ENCODE measurements at regions not wholly inside any gene's neighbourhood (a gene's known extent, or its start where the extent isn't known, plus 50 kb on each side); places are given as distances from the start of the nearest gene placed in this dataset.
A peak's percentile ranks its signal among the peaks of the same experiment; 100 is the strongest.

DNA sequence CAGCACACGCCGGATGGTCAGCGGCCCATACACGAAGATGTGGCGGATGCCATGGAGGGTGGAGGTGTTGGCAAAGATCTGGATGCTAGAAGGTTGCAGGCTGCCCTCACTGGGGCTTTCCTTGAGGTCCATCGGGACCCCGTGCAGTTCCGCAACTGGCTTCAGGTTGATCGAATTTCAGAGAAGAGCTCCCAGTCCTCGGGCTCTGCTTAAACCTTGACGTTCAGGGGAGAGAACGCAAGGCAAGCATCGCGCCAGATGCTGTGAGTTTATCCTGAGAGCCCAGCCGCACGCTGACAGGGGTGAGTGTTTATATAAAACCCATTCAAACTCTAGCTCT is 98.7 kb upstream of the CCL2 start:
- DNase-seq = no peak

GRCh38 chr17:34156741-34157589 is 98.1 kb upstream of the CCL2 start:
- DNase-seq = no peak

DNA sequence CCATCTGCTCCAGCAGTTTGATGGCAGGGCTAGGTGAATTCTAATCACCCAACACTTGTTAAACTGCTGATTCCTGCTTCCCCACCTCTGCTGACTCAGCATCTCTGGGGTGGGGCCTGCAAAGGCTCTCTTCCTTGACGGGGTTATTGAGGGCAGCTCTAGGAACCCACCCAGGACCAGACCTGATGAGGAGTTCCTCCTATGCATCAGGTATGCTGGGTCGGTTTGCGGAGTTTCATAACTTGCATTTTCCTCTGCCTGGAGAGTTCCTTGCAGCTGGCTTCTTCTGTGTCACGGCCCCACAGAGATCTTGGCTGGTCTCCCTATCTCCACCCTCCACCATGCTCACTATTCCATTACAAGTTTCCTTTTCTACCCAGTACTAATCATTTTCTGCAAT is 93.4 kb upstream of the CCL2 start:
- DNase-seq = no peak

DNA sequence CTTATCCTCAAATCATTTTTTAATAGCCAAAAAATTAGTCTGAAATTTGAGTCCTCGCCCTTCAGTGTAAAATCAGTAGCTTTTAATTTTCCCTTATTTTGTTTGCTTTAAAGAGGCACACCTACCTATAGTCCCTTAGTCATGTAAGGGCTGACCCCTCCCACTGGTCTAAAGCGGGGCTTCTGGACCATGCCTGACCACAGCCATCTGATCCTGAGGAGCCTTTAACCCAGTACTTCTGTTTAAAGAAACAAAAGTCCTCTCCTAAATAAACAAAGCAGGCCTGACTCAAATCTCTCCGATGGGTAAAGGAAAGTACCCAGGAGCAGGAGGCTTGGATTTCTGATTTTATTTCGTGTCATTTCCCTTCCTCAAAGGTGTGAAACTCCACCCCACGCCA is 92.0 kb upstream of the CCL2 start:
- DNase-seq = no peak

- DNase-seq = peak; percentile 36 to 51
Observed at GRCh38 chr17:34163646-34164045, 91.4 kb upstream of the CCL2 start.

DNA sequence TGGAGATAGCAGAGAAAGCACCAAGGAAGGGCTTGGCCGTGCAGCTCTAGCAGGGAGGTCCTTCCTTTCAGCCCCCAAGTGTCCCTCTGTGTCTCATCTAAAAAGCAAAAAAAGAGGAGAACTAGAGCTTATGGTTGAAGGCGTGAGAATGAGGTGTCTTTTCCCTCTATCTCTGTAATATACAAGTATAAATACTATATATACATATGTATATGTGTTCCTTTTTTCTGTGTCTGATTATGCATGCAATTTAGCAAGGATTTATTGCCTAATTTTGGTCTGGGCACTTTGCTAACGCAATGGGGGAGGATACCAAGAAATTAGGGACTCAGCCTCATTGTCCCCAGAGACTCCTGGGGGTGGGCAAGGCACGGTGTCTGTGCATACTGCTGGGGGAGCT is 90.2 kb upstream of the CCL2 start:
- peak in 1 of 2 donors; percentile 15 for DNase-seq

GRCh38 chr17:34166352-34166751 is 88.7 kb upstream of the CCL2 start:
- no peak for DNase-seq

DNA sequence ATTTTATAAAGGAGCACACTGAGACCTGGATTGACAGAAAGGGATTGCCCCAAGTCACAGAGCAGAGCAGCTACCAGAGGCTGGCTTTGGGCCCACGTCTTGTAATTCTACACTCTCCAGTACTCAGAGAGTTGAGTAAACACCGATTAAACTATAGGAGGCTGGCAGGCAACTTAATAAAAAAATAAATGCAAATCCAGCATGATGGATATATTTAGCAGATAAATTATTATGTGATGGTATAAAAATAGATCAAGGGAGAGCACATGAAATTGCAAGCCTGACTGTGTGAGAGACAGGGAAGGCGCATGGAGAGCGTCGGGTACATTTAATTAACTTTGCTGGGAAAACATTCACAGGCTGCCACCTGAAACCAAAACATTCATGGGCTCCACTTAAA is 87.7 kb upstream of the CCL2 start:
- DNase-seq = no peak

DNA sequence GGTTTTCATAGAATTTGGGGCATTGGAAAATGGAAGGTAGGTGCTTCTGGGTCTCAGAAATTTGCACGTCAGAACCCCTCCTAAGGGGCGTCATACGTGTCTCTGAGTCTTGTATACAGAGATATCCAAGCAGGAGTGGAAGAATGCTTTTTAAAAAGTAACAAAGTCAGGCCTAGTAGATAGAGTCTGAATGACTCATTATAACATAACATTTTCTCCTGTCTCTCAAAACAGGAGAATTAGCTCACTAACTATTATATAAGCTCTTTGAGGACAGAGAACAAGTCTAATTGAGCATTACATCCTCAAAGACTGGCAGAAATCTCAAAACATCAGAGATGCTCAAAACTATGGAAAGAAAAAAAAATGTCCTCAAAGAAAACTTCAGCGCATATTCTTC is 86.1 kb upstream of the CCL2 start:
- DNase-seq = no peak

GRCh38 chr17:34169496-34169895 is 85.6 kb upstream of the CCL2 start:
- DNase-seq = no peak

- DNase-seq = peak; percentile 77 to 84
Observed at GRCh38 chr17:34171245-34171818, 83.8 kb upstream of the CCL2 start.

- peak; percentile 61 to 68 for DNase-seq
Observed at GRCh38 chr17:34172390-34172918, 82.6 kb upstream of the CCL2 start.

GRCh38 chr17:34173241-34173640 is 81.8 kb upstream of the CCL2 start:
- peak; percentile 38 to 71 for DNase-seq

DNA sequence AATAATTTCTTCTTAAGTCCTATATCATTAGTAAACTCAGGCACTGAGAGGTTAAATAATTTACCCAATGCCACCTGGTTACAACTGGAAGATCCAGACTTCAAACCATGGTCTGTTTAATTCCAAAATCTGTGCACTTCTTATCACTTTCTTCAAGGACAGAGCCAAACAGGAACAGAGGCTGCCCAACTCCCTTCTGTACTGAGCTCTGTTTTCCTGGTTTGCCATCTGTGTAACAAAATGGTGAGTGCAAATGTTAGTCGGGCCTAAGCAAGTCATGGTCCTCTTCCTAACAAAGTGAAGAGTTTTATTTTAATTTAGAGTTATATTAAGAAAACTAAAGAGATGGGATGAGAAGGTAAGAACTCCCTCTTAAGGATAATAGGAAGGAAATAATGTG is 80.6 kb upstream of the CCL2 start:
- DNase-seq = no peak

GRCh38 chr17:34176440-34176839 is 78.6 kb upstream of the CCL2 start:
- DNase-seq = no peak

DNA sequence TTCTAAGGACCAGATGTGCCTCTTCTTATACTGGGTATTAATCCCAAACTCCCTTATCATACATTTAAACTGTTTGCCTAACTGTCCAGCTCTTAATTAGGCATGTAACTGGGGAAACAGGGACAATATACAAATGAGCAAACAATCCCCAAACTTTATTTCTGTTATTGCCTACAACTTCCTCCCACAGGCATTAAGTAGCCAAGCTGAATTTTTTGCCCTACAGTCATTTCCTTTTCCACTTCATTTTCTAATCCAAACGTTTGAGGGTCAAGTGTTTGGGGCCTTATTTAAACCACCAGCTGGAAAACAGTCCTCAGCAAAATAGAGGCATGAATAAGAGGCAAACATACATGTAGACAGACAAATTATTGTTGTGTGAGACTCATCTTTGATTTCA is 77.4 kb upstream of the CCL2 start:
- peak in 1 of 2 donors; percentile 14 for DNase-seq

DNA sequence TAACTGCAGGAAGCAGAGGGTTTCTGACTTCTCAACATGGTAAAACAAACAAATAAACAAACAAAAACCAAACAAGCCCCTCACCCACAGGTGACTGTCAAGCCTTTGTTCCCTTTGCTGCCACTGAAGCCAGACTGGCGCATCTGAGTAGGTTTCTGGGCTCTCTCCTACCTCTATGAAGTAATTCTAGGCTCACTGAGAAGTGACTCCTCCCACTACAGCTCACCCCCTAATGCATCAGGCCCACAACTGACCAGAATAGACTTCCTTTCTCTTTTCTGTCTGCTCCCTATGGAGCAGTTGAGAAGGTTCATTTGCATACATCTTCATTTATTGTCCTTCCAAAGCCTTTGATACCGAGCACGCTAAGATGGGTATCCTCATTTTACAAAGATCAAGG is 77.0 kb upstream of the CCL2 start:
- DNase-seq = peak in 1 of 2 donors; percentile 13

DNA sequence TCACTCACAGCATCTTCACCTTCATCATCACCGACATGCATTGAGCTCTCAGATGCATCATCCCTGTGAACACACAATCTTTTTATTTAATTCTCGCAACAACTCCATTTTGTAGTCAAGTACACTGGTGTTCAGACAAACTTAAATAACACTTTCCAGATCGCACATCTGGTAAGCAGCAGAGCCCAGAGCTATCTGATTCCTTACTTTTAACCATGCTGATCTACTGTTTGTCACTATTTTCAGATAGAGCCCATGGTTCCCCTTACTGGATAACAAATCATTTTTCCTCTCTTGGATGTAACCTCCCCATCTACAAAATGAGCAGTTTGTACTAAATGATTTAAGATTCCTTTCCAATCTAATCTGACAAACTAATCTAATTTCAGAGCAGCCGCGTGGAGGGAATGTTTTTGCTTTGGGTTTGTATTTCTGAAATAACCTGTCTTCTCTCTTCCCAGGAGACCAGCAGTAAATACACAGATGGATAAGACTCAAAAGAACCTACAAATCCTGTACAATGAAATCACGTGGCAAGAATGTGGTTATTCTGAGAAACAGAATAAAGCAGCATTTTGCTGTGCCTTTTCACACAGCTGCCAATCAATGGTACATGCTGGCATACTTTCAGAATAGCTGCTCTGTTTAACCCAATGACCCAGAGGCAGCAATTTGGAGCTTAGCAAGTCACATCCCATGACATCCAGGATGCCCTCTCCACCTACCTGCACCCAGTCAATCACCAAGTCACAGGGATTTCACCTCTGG is 72.9 kb upstream of the CCL2 start:
- DNase-seq = no peak

DNA sequence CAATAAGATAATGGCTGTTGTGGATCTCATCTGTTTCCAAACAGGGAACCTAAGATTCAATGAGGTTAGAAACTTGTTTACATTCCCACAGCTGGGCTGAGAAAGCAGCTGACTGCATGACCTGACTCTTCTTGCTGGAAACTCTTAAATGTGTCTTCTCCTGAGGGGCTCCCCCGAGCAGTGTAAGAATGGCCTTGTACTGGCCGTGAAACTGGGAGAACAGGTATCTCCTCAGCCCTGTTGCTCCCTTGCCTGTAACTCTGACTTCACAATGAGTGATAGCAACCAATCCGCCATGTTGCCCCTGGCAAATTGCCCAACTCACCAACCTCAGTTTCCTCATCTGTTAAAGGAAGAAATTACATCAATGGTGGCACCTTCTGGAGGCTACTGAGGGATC is 59.1 kb upstream of the CCL2 start:
- no peak for DNase-seq

DNA sequence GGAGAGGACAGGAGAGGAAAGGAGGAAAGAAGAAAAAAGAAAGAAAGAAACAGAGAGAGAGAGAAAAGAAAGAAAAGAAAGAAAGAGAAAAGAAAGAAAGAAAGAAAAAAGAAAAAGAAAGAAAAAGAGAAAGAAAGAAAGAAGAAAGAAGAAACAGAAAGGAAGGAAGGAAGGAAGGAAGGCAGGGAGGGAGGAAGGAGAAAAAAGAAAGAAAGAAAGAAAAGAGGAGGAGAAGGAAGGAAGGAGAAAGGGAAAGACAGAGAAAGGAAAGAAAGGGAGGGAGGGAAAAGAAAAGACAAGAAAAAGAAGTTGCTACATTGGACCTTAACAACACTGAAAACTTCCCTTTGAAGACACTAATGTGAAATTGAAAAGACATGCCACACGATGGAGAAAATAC is 56.6 kb upstream of the CCL2 start:
- no peak for DNase-seq

DNA sequence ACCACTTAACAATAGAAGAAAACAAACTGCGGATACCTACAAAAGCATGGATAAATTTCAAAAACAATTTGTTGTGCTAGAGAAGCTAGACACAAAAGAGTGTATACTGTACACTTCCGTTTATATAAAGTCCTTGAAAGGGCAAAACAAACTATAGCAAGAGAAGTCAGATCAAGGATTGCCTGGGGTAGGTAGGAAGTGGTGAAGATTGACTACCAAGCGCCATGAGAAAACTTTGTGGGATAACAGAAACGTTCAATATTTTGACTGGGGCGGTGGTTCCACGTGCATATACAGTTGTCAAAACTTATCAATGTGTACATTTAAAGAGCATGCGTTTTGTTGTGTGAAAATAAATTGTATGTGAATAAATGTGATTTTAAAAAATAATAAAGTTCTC is 55.6 kb upstream of the CCL2 start:
- DNase-seq = no peak

DNA sequence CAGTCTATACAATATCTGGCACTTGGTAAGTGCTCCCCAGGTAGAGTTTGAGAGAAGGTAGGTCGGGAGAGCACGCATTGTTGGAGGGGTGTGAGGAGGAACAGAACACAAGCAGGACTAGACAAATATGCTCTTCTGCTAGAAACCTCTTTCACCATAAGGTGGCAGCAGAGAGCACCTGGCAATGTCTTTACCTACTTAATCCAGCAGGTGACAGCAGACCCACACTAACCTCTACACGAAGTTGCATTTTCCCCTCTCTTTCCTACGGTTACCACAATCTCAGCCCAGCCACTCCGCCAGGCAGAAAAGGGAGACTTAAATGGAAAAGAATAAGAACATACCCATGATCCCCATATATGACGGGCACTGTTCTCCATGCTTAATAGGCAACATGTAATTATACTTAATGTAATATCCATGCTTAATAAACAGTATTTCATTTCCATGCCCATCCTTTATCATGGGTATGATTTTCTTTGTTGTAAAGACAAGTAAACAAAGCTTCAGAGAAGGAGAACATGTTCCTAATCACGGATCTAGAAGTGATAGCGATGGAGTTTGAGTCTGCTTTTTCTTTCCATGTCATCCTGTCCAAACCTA is 55.1 kb upstream of the CCL2 start:
- DNase-seq = peak; percentile 88 to 90

GRCh38 chr17:34201225-34201624 is 53.9 kb upstream of the CCL2 start:
- peak; percentile 88 to 91 for DNase-seq
